Bronchial epithelial cell (primary cell): ENCODE measurements at regions not wholly inside any gene's neighbourhood (a gene's known extent, or its start where the extent isn't known, plus 50 kb on each side); places are given as distances from the start of the nearest gene placed in this dataset.

Experiments used
- DNase-seq: peaks from one replicate; pipeline ENCODE4 v3.0.0-alpha.2; 2010; ENCODE audit warnings: low read depth
- FAIRE-seq: peaks from 2 replicates; lab custom pipeline; 2011; peaks lifted over from hg19 to GRCh38; lab: Jason Lieb, UNC
- H3K27me3 ChIP-seq: 2 replicates; pipeline ENCODE4 v1.5.1; 2011; ENCODE audit warnings: low read length; ENCODE audit not compliant: control insufficient read depth, insufficient read depth
- H3K36me3 ChIP-seq: 2 replicates; pipeline ENCODE4 v1.5.1; 2011; ENCODE audit warnings: low read length; ENCODE audit not compliant: control insufficient read depth, insufficient read depth
- H3K4me3 ChIP-seq: 2 replicates; pipeline ENCODE4 v1.5.1; 2011; ENCODE audit warnings: mild to moderate bottlenecking, low read depth, low read length, control low read depth
- TF ChIP-seq, protein P1 (sequence below): IDR thresholded peaks from 2 replicates; pipeline ENCODE4 v1.5.1; 2011; ENCODE audit warnings: mild to moderate bottlenecking, moderate library complexity, low read length, control low read depth, inconsistent platforms; ENCODE audit not compliant: insufficient read depth, severe bottlenecking

DNA sequence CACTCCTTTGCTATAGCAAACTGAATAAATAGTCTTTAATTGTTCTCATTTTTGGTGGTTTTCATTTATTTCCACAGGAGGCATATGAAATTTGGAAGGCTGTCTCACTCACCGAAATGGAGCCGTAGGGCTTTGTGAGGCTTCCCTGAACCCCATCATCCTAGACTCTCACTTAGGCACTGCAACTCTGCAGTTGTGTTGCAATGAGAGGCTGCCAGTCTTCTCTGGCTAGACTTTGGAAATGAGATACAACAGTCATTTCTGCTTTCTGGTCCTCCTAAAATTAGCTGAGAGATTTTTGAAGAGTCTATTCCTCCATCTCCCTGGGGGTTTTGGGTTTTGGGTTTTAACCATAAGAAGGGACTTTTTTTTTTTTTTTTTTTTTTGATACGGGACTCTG lies 146.5 kb downstream of the SH3BGRL start:
- no peak for DNase-seq
- no peaks in the 10 kb centered on the region for H3K36me3 ChIP-seq
- no peak overlapping the region for H3K4me3 ChIP-seq
- H3K27me3 ChIP-seq: no peaks in the 10 kb centered on the region
- TF ChIP-seq, protein P1, sequence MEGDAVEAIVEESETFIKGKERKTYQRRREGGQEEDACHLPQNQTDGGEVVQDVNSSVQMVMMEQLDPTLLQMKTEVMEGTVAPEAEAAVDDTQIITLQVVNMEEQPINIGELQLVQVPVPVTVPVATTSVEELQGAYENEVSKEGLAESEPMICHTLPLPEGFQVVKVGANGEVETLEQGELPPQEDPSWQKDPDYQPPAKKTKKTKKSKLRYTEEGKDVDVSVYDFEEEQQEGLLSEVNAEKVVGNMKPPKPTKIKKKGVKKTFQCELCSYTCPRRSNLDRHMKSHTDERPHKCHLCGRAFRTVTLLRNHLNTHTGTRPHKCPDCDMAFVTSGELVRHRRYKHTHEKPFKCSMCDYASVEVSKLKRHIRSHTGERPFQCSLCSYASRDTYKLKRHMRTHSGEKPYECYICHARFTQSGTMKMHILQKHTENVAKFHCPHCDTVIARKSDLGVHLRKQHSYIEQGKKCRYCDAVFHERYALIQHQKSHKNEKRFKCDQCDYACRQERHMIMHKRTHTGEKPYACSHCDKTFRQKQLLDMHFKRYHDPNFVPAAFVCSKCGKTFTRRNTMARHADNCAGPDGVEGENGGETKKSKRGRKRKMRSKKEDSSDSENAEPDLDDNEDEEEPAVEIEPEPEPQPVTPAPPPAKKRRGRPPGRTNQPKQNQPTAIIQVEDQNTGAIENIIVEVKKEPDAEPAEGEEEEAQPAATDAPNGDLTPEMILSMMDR: no peak
- no peak for FAIRE-seq

GRCh38 chrX:81354954-81355353 lies 153.1 kb downstream of the SH3BGRL start:
- FAIRE-seq: no peak

DNA sequence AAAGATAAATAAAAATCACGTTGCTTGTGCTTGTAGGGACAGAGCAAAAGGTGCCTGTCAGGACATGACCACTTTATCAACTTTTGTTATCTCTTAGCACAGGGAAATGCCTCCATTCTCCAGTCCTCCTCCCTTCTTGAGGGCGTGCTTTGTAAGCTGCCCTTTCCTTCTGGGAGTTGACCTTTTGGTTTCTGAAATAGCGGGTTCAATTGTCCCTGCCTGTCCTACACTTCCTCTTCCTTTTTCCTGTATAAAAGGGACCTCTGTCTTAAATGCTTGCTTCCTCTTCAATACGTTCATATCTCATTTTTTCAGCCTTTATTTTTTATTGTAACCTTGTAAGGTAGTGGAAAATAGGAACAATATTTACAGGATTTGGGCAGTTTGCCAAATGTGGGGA lies 153.5 kb downstream of the SH3BGRL start:
- TF ChIP-seq, protein P1: no peak
- FAIRE-seq: no peak
- H3K4me3 ChIP-seq: no peak overlapping the region
- H3K36me3 ChIP-seq: no peaks in the 10 kb centered on the region
- H3K27me3 ChIP-seq: no peaks in the 10 kb centered on the region
- no peak for DNase-seq

More at GRCh38 chrX:81354954-81355353, 153.1 kb downstream of the SH3BGRL start:
- Histone ChIP-seq H3K4me3 (no peak overlapping the region), H3K27me3 (no peaks in the 10 kb centered on the region), H3K36me3 (no peaks in the 10 kb centered on the region)
- TF ChIP-seq, protein P1: no peak
- DNase-seq: no peak

GRCh38 chrX:81367291-81367690 lies 165.4 kb downstream of the SH3BGRL start:
- Histone ChIP-seq H3K27me3 (no peaks in the 10 kb centered on the region), H3K36me3 (no peaks in the 10 kb centered on the region), H3K4me3 (no peak overlapping the region)
- FAIRE-seq: no peak
- no peak for DNase-seq
- TF ChIP-seq, protein P1: no peak

GRCh38 chrX:81377329-81377728 lies 175.4 kb downstream of the SH3BGRL start:
- H3K4me3 ChIP-seq: no peak overlapping the region
- FAIRE-seq (no peak), DNase-seq (peak; percentile 25)

GRCh38 chrX:81378560-81378959 lies 176.7 kb downstream of the SH3BGRL start:
- TF ChIP-seq, protein P1: no peak
- Histone ChIP-seq H3K27me3 (no peaks in the 10 kb centered on the region), H3K36me3 (no peaks in the 10 kb centered on the region), H3K4me3 (no peak overlapping the region)
- FAIRE-seq: no peak
- DNase-seq: no peak

More at GRCh38 chrX:81377329-81377728, 175.4 kb downstream of the SH3BGRL start:
- TF ChIP-seq, protein P1: no peak
- H3K27me3 ChIP-seq: no peaks in the 10 kb centered on the region
- no peaks in the 10 kb centered on the region for H3K36me3 ChIP-seq
